Central memory CD8-positive, alpha-beta T cell (primary cell): ENCODE measurements at regions not wholly inside any gene's neighbourhood (a gene's known extent, or its start where the extent isn't known, plus 50 kb on each side); places are given as distances from the start of the nearest gene placed in this dataset.

Experiments used
- ATAC-seq: fragments of 150-1000 bp; cut with Tn5 transposase; replicated peaks from 2 replicates; pipeline ENCODE4 v1.10.0; 2022; ENCODE audit warnings: mild to moderate bottlenecking, moderate FRiP score, moderate number of reproducible peaks; ENCODE audit not compliant: poor library complexity, severe bottlenecking; ENCODE audit errors: extremely low read depth
- DNase-seq, 2 donors: peaks; one replicate each; pipeline ENCODE4 v3.0.0; 2021; ENCODE audit warnings: low spot score in 2 of 2
- H3K27ac Mint-ChIP-seq: one replicate; pipeline ENCODE4 v1.8.0; 2022; ENCODE audit warnings: low read depth, mild to moderate bottlenecking, moderate library complexity, mixed read lengths
- H3K27me3 Mint-ChIP-seq: one replicate; pipeline ENCODE4 v1.8.0; 2022; ENCODE audit warnings: mixed read lengths
- H3K36me3 Mint-ChIP-seq: one replicate; pipeline ENCODE4 v1.8.0; 2022; ENCODE audit warnings: mild to moderate bottlenecking, moderate library complexity, mixed read lengths; ENCODE audit not compliant: insufficient read depth
- H3K4me1 Mint-ChIP-seq: one replicate; pipeline ENCODE4 v1.8.0; 2022; ENCODE audit warnings: mixed read lengths
- H3K4me3 Mint-ChIP-seq: one replicate; pipeline ENCODE4 v1.8.0; 2022; ENCODE audit warnings: mild to moderate bottlenecking, moderate library complexity, mixed read lengths
- H3K9me3 Mint-ChIP-seq: one replicate; pipeline ENCODE4 v1.8.0; 2022; ENCODE audit warnings: mixed read lengths

GRCh38 chr18:78765142-78765541 is 214.5 kb upstream of the SALL3 start:
- Mint-ChIP-seq H3K27ac (no peak overlapping the region), H3K4me1 (no peaks in the 10 kb centered on the region), H3K9me3 (no peaks in the 10 kb centered on the region), H3K4me3 (no peak overlapping the region), H3K36me3 (no peaks in the 10 kb centered on the region), H3K27me3 (no peaks in the 10 kb centered on the region)
- ATAC-seq (no peak), DNase-seq (no peak)

- ATAC-seq (no peak), DNase-seq (no peak)
- no peak overlapping the region for H3K4me3 Mint-ChIP-seq
- no peaks in the 10 kb centered on the region for H3K4me1 Mint-ChIP-seq
- H3K27ac Mint-ChIP-seq: no peak overlapping the region
- H3K9me3 Mint-ChIP-seq: no peaks in the 10 kb centered on the region
- no peaks in the 10 kb centered on the region for H3K27me3 Mint-ChIP-seq
- H3K36me3 Mint-ChIP-seq: no peaks in the 10 kb centered on the region
Observed at GRCh38 chr18:78765637-78766281, 213.9 kb upstream of the SALL3 start.

GRCh38 chr18:78766651-78767533 is 212.7 kb upstream of the SALL3 start:
- H3K27ac Mint-ChIP-seq: no peak overlapping the region
- peaks cover 6% of the 10 kb centered on the region for H3K27me3 Mint-ChIP-seq
- no peaks in the 10 kb centered on the region for H3K4me1 Mint-ChIP-seq
- H3K36me3 Mint-ChIP-seq: no peaks in the 10 kb centered on the region
- no peak for ATAC-seq
- no peak overlapping the region for H3K4me3 Mint-ChIP-seq
- no peaks in the 10 kb centered on the region for H3K9me3 Mint-ChIP-seq
- DNase-seq: no peak

GRCh38 chr18:78767648-78768071 is 212.0 kb upstream of the SALL3 start:
- H3K4me1 Mint-ChIP-seq: no peaks in the 10 kb centered on the region
- no peaks in the 10 kb centered on the region for H3K36me3 Mint-ChIP-seq
- ATAC-seq (no peak), DNase-seq (no peak)
- peaks cover 8% of the 10 kb centered on the region for H3K27me3 Mint-ChIP-seq
- no peak overlapping the region for H3K4me3 Mint-ChIP-seq
- no peak overlapping the region for H3K27ac Mint-ChIP-seq
- no peaks in the 10 kb centered on the region for H3K9me3 Mint-ChIP-seq

- Mint-ChIP-seq H3K27ac (no peak overlapping the region), H3K4me3 (no peak overlapping the region), H3K9me3 (no peaks in the 10 kb centered on the region), H3K4me1 (no peaks in the 10 kb centered on the region), H3K27me3 (peaks cover 8% of the 10 kb centered on the region), H3K36me3 (no peaks in the 10 kb centered on the region)
- DNase-seq (no peak), ATAC-seq (no peak)
Observed at GRCh38 chr18:78768221-78768620, 211.4 kb upstream of the SALL3 start.

GRCh38 chr18:78768656-78769501 is 210.7 kb upstream of the SALL3 start:
- ATAC-seq: no peak
- no peak overlapping the region for H3K27ac Mint-ChIP-seq

GRCh38 chr18:78769502-78770105 is 210.0 kb upstream of the SALL3 start:
- Mint-ChIP-seq H3K36me3 (no peaks in the 10 kb centered on the region), H3K9me3 (no peaks in the 10 kb centered on the region), H3K27ac (no peak overlapping the region), H3K27me3 (peaks cover 8% of the 10 kb centered on the region), H3K4me1 (no peaks in the 10 kb centered on the region), H3K4me3 (no peak overlapping the region)
- DNase-seq (no peak), ATAC-seq (no peak)

More at GRCh38 chr18:78768656-78769501, 210.7 kb upstream of the SALL3 start:
- DNase-seq: no peak
- H3K27me3 Mint-ChIP-seq: peaks cover 8% of the 10 kb centered on the region
- H3K9me3 Mint-ChIP-seq: no peaks in the 10 kb centered on the region
- no peak overlapping the region for H3K4me3 Mint-ChIP-seq
- no peaks in the 10 kb centered on the region for H3K4me1 Mint-ChIP-seq
- H3K36me3 Mint-ChIP-seq: no peaks in the 10 kb centered on the region

- no peak for ATAC-seq
- no peak for DNase-seq
- Mint-ChIP-seq H3K4me3 (no peak overlapping the region), H3K36me3 (no peaks in the 10 kb centered on the region), H3K27ac (no peak overlapping the region), H3K4me1 (no peaks in the 10 kb centered on the region), H3K27me3 (peaks cover 8% of the 10 kb centered on the region), H3K9me3 (no peaks in the 10 kb centered on the region)
Observed at GRCh38 chr18:78770139-78770822, 209.3 kb upstream of the SALL3 start.

GRCh38 chr18:78770823-78771139 is 208.8 kb upstream of the SALL3 start:
- H3K9me3 Mint-ChIP-seq: no peaks in the 10 kb centered on the region
- H3K27me3 Mint-ChIP-seq: peaks cover 8% of the 10 kb centered on the region
- DNase-seq: no peak
- no peaks in the 10 kb centered on the region for H3K4me1 Mint-ChIP-seq
- no peak overlapping the region for H3K27ac Mint-ChIP-seq
- H3K4me3 Mint-ChIP-seq: no peak overlapping the region
- no peaks in the 10 kb centered on the region for H3K36me3 Mint-ChIP-seq
- no peak for ATAC-seq

GRCh38 chr18:78771496-78772359 is 207.9 kb upstream of the SALL3 start:
- no peaks in the 10 kb centered on the region for H3K36me3 Mint-ChIP-seq
- no peaks in the 10 kb centered on the region for H3K9me3 Mint-ChIP-seq
- H3K4me3 Mint-ChIP-seq: no peak overlapping the region
- DNase-seq: no peak
- no peak overlapping the region for H3K27ac Mint-ChIP-seq
- H3K27me3 Mint-ChIP-seq: peaks cover 8% of the 10 kb centered on the region
- ATAC-seq: no peak
- no peaks in the 10 kb centered on the region for H3K4me1 Mint-ChIP-seq
